ENCODE measurements at regions not wholly inside any gene's neighbourhood (a gene's known extent, or its start where the extent isn't known, plus 50 kb on each side); places are given as distances from the start of the nearest gene placed in this dataset.

DNA sequence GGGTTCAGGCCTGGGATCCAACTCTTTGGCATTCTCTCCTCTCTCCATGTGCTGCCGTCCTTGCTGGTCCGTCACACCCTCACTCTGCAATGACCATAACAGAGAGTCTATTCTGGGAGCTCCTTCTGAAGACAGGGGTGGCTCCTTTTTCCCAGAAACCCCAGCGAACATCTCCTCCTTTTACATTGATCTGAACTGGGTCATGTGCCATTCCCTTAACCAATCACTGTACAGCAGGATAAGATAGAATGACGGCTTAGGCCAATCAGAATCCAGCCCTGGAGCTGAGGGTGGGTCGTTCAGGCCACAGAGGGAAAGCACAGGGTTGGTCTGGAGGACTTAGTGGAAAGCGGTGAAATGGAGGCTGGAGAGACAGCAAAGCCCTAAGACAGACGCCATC lies 740.1 kb downstream of the MATN1 start:
- Histone ChIP-seq H3K9me3 (no peaks in the 10 kb centered on the region), H3K4me2 (no peak overlapping the region), H3K4me3 (no peak overlapping the region), H3K27ac (no peak overlapping the region), H3K4me1 (0 out of 3 replicates have a peak, but pooled peaks cover 7% of the 10 kb centered on the region)
- WGBS (ENCODE audit: missing lambda C conversion rate): 75% methylated on average over 7 of the region's 7 CpGs
- ChIA-PET POLR2A (no interaction called here), CTCF (no interaction called here)
- FAIRE-seq: no peak
- TF ChIP-seq, protein P1, sequence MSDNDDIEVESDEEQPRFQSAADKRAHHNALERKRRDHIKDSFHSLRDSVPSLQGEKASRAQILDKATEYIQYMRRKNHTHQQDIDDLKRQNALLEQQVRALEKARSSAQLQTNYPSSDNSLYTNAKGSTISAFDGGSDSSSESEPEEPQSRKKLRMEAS (IDR thresholded peaks at IDR 0.05): no peak
- TF ChIP-seq CBX2 (IDR thresholded peaks at IDR 0.05; ENCODE audit: borderline replicate concordance, low read depth) (no peak), RCOR1 (IDR thresholded peaks at IDR 0.05; ENCODE audit: low read depth, low read length) (no peak), NPAS2 (CRISPR knock-in tag; IDR thresholded peaks at IDR 0.05; ENCODE audit: borderline replicate concordance) (no peak), JUN (IDR thresholded peaks at IDR 0.05) (no peak), KDM1A (IDR thresholded peaks at IDR 0.05; ENCODE audit: low read depth) (no peak), CHD4 (IDR thresholded peaks at IDR 0.05; ENCODE audit: borderline replicate concordance) (no peak), RNF2 (IDR thresholded peaks at IDR 0.05; ENCODE audit: borderline replicate concordance, low read depth) (no peak), NFE2L2 (conservative IDR thresholded peaks at IDR 0.05; ENCODE audit: low read length) (no peak), KDM5A (IDR thresholded peaks at IDR 0.05) (no peak), MYC (IDR thresholded peaks at IDR 0.05; ENCODE audit: borderline replicate concordance, low read length) (no peak), CBX8 (IDR thresholded peaks at IDR 0.05) (no peak), HEYL (CRISPR knock-in tag; IDR thresholded peaks at IDR 0.05) (no peak), ZNF302 (CRISPR knock-in tag; IDR thresholded peaks at IDR 0.05) (no peak), ZC3H11A (IDR thresholded peaks at IDR 0.05) (no peak), BHLHE40 (IDR thresholded peaks at IDR 0.05; ENCODE audit: low read depth, low read length) (no peak), FOXS1 (CRISPR knock-in tag; IDR thresholded peaks at IDR 0.05) (no peak)
- TF ChIP-seq, protein P2, sequence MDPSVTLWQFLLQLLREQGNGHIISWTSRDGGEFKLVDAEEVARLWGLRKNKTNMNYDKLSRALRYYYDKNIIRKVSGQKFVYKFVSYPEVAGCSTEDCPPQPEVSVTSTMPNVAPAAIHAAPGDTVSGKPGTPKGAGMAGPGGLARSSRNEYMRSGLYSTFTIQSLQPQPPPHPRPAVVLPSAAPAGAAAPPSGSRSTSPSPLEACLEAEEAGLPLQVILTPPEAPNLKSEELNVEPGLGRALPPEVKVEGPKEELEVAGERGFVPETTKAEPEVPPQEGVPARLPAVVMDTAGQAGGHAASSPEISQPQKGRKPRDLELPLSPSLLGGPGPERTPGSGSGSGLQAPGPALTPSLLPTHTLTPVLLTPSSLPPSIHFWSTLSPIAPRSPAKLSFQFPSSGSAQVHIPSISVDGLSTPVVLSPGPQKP (IDR thresholded peaks at IDR 0.05; ENCODE audit: low read depth, low read length): no peak
- DNase-seq (ENCODE audit: low read depth in 1 of 2, low spot score in 1 of 2): no peak
- no peak for ATAC-seq

DNA sequence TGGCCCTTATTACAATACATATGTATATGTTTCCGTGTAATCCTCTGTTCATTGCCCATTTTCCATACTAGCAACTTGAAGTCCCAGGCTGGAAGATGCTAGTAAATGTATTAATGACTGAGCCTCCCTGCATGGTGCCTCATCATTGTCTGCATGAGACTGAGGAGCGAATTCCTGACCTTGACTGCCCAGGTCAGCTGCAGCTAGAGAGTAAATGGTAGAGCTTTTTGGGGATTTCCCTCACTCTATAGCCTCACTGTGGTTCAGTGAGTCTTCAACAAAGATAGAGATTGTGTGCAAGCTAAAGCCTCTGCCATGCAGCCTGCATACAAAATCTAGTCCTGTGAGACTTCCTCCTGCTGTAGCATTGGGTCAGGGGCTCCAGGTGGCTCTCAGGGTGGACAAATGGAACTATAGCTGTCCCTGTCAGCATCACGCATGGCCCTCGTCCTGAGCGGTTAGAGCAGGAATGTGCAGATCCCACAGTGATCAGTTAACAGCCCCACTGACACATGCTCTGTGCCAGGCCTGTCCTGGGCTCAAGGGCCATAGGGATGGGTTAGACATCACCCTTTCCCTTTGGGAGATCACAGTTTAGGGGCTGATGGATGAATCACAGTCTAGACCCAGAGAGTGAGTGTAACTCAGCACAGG lies 741.7 kb downstream of the MATN1 start:
- ChIA-PET POLR2A (no interaction called here), CTCF (interaction anchor here (0.9 kb wide), 1 partner anchor 16 kb away, joined by 3 read pairs; no protein-coding TSS in a partner anchor)
- no peak for TF ChIP-seq POLR2A (IDR thresholded peaks at IDR 0.05; ENCODE audit: low read length)
- TF ChIP-seq, protein P2 (IDR thresholded peaks at IDR 0.05; ENCODE audit: low read depth, low read length): no peak
- no peak for TF ChIP-seq HOXA7 (CRISPR knock-in tag; IDR thresholded peaks at IDR 0.05)
- TF ChIP-seq RCOR1 (IDR thresholded peaks at IDR 0.05; ENCODE audit: low read depth, low read length): no peak
- TF ChIP-seq SREBF2 (IDR thresholded peaks at IDR 0.05): no peak
- no peak for TF ChIP-seq NR3C1 (IDR thresholded peaks at IDR 0.05)
- TF ChIP-seq, protein P3, sequence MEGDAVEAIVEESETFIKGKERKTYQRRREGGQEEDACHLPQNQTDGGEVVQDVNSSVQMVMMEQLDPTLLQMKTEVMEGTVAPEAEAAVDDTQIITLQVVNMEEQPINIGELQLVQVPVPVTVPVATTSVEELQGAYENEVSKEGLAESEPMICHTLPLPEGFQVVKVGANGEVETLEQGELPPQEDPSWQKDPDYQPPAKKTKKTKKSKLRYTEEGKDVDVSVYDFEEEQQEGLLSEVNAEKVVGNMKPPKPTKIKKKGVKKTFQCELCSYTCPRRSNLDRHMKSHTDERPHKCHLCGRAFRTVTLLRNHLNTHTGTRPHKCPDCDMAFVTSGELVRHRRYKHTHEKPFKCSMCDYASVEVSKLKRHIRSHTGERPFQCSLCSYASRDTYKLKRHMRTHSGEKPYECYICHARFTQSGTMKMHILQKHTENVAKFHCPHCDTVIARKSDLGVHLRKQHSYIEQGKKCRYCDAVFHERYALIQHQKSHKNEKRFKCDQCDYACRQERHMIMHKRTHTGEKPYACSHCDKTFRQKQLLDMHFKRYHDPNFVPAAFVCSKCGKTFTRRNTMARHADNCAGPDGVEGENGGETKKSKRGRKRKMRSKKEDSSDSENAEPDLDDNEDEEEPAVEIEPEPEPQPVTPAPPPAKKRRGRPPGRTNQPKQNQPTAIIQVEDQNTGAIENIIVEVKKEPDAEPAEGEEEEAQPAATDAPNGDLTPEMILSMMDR (IDR thresholded peaks at IDR 0.05): no peak
- no peak for TF ChIP-seq KDM1A (IDR thresholded peaks at IDR 0.05; ENCODE audit: low read depth)
- TF ChIP-seq, protein P4, sequence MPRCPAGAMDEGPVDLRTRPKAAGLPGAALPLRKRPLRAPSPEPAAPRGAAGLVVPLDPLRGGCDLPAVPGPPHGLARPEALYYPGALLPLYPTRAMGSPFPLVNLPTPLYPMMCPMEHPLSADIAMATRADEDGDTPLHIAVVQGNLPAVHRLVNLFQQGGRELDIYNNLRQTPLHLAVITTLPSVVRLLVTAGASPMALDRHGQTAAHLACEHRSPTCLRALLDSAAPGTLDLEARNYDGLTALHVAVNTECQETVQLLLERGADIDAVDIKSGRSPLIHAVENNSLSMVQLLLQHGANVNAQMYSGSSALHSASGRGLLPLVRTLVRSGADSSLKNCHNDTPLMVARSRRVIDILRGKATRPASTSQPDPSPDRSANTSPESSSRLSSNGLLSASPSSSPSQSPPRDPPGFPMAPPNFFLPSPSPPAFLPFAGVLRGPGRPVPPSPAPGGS (IDR thresholded peaks at IDR 0.05): no peak
- no peak for TF ChIP-seq RAD21 (conservative IDR thresholded peaks at IDR 0.05 in 1 of 2, IDR thresholded peaks at IDR 0.05 in 1 of 2)
- no peak for TF ChIP-seq CHD2 (IDR thresholded peaks at IDR 0.05; ENCODE audit: low read length, partially characterized antibody)
- no peak for TF ChIP-seq FOSB (CRISPR knock-in tag; IDR thresholded peaks at IDR 0.05)
- TF ChIP-seq, protein P5, sequence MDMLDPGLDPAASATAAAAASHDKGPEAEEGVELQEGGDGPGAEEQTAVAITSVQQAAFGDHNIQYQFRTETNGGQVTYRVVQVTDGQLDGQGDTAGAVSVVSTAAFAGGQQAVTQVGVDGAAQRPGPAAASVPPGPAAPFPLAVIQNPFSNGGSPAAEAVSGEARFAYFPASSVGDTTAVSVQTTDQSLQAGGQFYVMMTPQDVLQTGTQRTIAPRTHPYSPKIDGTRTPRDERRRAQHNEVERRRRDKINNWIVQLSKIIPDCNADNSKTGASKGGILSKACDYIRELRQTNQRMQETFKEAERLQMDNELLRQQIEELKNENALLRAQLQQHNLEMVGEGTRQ (IDR thresholded peaks at IDR 0.05): no peak
- TF ChIP-seq RNF2 (IDR thresholded peaks at IDR 0.05; ENCODE audit: borderline replicate concordance, low read depth): no peak
- no peak for TF ChIP-seq PHF8 (IDR thresholded peaks at IDR 0.05; ENCODE audit: borderline replicate concordance, low read depth)
- TF ChIP-seq FOXS1 (CRISPR knock-in tag; IDR thresholded peaks at IDR 0.05): no peak
- Histone ChIP-seq H3K4me2 (no peak overlapping the region), H3K4me1 (0 out of 3 replicates have a peak, but pooled peaks cover 7% of the 10 kb centered on the region), H3K4me3 (no peak overlapping the region), H3K9me3 (no peaks in the 10 kb centered on the region), H3K27ac (no peak overlapping the region)
- FAIRE-seq: no peak
- 48% methylated on average over 2 of the region's 5 CpGs for WGBS (ENCODE audit: missing lambda C conversion rate)
- ATAC-seq: no peak
- DNase-seq (ENCODE audit: low read depth in 1 of 2, low spot score in 1 of 2): no peak
